Stimulated activated CD4-positive, alpha-beta T cell treated with anti-CD3 and anti-CD28 coated beads, Interleukin-12 subunit alpha, Interleukin-12 subunit beta, amount 100 ng/mL, for 4 hours (primary cell): ENCODE measurements at regions not wholly inside any gene's neighbourhood (a gene's known extent, or its start where the extent isn't known, plus 50 kb on each side); places are given as distances from the start of the nearest gene placed in this dataset.
A peak's percentile ranks its signal among the peaks of the same experiment; 100 is the strongest.

ENCODE experiments used
- DNase-seq: peaks from one replicate; pipeline ENCODE4 v3.0.0-alpha.2; 2020

- DNase-seq = no peak
Measured at GRCh38 chrX:39725928-39726619, 371.7 kb downstream of the BCOR start.

- no peak for DNase-seq
Measured at GRCh38 chrX:39726771-39727170, 371.0 kb downstream of the BCOR start.

DNA sequence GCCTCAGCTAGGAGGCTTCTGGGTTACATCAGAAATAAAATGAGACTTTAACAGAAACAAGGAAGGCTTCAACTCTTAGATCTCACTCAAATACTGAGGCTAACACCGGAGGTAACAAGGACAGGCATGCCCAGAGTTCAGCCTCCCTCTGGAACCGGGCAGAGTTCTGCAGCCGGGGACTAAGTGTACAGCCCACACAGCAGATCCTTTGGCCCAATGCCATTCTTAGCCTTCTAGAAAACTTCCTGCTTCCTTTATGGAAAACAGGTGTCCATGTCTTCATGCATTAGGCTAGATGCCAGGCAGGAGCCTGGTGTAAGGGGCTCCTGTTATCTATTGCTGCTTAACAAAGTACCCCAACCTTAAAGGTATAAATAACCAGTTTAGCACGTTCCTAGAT lies 369.7 kb downstream of the BCOR start:
- DNase-seq = no peak

DNA sequence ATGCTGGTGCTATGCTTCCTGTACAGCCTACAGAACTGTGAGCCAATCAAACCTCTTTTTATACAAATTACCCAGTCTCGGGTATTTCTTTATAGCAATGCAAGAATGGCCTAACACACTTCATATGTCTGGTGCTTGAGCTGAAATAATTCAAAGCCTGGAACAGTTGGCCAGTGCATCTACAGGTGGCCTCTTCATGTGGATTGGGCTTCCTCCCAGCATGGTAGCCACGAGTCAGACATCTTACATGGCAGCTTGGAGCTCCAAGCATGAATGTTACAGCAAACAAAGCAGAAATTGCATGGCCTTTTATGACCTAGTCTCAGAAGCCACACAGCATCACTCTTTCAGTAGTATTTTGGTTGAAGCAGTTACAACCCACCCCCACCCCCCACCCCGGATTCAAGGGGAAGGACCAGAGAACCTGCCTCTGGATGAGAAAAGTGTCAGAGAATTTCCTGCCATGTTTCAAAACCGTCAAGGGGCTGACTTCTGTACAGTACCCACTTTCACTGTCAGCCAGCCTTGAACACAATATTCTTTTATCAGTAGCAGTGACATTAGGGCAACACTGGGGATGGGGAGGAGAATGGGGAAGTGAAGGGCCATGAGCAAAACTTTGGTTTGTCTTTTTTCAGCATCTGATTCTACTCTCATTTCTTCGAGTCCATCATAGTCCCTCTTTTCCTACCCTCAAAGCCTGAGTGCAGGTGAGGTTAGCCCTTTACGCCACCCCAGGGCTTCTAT lies 368.7 kb downstream of the BCOR start:
- no peak for DNase-seq

DNA sequence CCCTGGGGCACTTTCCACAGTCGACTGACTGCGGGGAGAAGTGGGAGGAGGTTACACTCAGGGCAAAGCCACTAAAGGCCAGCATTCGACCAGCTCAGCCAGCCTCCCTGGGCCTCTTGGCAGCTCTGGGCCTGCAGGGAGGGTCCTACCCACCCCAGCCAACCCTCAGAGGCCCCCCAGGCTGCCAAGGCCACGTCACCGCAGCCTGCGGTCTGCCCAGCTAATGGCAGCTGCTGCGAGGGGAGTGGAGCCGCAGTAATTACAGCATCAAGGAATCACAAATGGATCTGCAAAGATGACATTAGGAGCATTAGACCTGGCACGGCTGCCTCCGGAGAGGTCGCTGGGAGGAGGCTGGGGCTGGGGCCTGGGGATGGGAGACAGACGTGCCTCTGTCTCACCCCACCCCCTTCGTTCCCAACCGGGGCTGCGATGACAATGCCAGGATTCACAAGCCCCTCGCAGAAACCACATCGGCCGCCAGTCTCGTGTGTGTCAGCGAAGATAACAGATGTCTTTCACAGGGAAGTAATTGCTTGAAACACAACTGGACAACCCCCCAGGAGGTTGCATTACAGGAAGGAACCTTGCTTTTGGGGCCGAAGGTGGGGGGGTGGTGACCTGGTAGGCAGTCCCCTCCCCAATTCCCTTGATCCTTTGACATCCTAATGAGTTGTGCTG lies 367.6 kb downstream of the BCOR start:
- DNase-seq = no peak

- peak; percentile 44 for DNase-seq
Measured at GRCh38 chrX:39730662-39731329, 367.0 kb downstream of the BCOR start.

- no peak for DNase-seq
Measured at GRCh38 chrX:39731330-39731667, 366.5 kb downstream of the BCOR start.

DNA sequence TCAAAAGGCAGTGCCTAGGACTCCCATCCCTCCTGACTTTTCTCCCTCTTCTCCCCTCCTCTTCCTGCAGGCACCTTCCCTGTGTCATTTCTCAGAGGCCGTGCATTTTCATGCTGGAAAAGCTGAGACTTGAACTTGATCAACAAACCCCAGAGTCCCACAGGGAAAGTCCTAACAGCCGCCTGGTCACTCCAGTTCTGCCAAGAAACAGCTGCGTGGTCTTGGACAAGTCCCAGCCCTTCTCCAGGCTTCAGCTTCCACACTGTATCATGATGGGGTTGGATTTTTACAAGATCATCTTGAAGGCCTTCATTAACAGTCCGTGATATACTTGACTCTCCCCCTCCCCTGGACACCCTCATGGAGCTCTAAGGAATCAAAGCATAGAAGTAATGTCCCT lies 366.0 kb downstream of the BCOR start:
- DNase-seq = no peak

GRCh38 chrX:39733745-39734144 lies 364.0 kb downstream of the BCOR start:
- no peak for DNase-seq

- DNase-seq = no peak
Measured at GRCh38 chrX:39734174-39734776, 363.5 kb downstream of the BCOR start.

GRCh38 chrX:39736216-39737211 lies 361.2 kb downstream of the BCOR start:
- DNase-seq = no peak

- no peak for DNase-seq
Measured at GRCh38 chrX:39739585-39739984, 358.2 kb downstream of the BCOR start.

DNA sequence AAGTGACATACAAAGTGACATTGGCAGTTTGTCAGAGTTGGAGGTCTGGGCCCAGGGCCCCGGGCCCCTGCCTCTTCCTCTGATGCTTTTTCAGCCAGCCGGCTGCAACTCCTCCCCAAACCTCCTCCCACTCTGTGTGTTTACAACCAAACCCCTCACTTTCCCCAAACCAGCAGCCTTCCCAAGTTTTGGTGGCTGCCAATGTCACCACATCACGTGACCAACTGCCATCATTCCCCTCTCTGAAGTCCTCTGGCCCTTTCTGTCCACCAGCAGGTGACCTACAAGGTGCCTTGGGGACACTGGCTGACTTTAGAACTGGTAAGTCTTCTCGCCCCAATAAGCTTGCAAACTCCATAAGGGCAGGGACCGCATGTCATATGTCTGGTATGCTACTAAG lies 357.7 kb downstream of the BCOR start:
- no peak for DNase-seq

DNA sequence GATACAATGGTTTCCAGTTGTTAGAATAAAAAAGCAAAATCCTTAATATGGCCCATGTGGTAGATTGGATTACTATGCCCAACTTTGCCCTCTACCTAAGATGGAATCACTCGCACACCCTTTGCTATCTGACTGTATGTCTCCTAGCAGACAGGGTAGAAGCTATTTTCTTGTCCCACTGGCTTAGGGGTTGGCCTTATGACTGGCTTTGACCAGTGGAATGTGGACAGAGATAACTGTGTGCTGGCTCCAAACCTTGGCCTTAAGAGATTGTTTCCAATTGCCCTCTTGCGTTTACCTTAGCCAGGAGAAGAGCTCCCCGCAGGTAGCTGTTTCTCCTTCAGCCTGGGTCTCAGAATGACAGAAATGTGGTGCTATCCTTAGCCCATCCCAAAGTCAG lies 355.9 kb downstream of the BCOR start:
- DNase-seq = no peak

GRCh38 chrX:39745818-39746217 lies 351.9 kb downstream of the BCOR start:
- DNase-seq = no peak

DNA sequence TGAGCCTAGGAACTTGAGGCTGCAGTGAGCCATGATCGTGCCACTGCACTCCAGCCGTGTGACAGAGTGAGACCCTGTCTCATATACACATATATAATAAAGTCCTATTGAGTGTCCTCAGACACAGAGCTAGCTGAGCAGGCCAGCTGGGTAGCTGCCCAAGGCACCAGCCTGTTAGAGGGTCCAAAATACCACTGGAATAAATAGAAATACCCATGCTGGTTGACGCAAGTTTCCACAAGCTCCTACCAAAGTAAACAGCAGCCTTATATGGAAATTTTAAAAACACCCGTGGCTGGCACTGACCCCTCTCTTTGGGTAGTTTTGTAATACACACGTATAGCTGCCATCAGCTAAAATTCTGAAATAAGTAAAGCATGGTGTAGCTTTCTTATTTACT lies 348.6 kb downstream of the BCOR start:
- no peak for DNase-seq

DNA sequence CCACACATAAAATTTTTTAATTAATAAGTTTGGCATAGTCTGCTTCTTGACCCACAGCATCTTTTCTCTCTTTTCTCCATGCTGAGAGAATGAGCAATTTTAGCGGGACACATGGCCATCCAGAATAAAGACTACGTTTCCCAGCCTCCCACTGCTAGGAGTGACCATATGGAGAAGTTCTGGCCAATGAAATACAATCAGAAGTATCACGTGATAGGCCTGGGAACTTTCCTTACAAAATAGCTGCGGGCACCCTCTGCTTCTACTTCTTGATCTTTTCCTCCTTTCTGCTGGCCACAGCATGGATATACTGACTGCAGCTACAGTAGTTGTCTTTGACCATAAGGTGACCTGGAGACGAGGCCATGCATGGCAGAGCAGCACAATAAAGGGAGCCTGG lies 348.0 kb downstream of the BCOR start:
- no peak for DNase-seq

DNA sequence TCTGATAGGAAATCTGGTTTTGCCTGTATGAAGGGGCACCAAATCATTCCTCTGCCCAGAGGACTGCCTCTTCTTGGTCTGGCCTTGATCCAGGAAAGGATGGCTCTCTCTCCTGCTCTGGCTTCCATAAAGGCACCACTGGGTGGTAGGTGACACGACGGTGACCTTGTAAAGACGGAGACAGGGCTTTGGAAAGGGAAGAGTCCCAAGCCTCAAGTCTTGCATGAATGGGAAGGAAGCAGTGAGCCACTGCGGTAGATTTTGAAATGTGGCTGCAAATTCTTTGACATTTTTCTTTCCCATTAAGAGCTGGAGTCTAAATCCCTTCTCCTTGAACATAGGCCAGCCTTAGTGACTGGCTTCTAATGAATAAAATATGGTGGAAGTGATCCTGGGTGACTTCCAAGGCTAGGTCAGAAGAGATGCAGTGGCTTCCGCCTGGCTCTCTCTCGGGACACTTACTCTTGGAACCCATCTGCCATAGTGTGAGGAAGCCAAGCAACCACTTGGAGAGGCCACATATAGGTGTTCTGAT lies 347.4 kb downstream of the BCOR start:
- DNase-seq = no peak

DNA sequence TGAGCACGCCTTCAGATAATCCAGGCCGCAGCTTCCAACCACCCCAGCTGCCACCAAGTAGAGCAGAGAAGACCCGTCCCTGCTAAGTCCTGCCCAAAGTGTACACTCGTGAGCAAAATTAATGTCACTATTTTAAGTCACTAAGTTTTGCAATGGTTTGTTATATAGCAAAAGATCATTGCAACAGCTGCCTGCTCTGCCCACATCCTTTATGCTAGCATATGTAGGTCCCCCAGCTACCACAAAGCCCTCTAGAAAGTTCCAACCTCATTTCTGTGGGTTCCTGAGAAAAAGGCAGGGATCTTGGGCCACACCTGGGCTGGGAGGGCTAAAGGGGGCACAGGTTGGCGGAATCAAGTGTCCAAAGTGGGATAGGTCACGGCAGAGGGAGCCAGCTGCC lies 346.9 kb downstream of the BCOR start:
- no peak for DNase-seq

DNA sequence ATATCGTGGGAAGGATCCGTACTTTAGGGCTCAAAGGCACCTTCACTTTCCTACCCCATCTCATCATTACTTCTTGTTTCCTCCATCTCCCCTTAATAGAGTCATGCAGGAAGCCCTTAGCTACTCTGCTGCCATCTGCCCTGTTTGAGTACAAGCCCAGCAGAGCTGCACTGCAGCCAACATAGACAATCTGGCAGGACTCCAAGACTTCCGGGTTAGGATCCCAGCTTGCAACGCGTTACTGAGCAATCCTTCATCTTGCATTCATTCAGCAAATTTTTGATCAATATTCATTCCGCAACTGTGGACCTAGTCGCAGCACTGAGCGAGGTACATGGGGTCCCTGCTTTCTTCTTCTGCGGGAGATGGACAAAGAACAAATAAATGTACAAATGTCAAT lies 344.9 kb downstream of the BCOR start:
- no peak for DNase-seq

GRCh38 chrX:39753293-39753996 lies 344.3 kb downstream of the BCOR start:
- DNase-seq = no peak
